ENCODE measurements at regions not wholly inside any gene's neighbourhood (a gene's known extent, or its start where the extent isn't known, plus 50 kb on each side); places are given as distances from the start of the nearest gene placed in this dataset.

DNA sequence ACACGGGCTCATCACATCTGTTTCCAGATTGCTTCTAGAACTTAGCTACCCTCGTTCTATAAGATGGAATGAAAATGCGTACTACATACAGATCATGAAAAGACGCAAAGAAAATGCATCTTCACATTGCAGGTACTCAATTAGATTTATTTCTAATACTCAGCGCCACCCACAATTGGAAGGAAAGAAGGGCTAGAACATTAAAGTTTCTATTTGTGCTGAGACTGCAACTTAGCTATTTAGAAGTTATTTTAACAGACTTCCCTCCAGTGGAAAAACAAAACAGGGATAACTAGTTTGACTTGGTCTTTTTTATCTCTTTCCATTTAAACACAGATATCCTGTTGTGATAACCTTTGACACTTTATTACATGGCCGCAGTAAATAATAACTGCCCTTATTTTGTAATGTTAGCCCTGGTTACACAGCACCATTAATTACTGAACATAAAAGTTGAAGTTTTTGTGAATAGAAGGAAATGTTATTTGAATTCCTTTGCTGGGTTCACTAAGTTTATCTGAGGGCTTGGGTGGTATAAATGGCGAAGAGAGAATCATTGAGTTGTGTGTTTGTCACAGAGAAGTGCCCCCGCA is 86.9 kb upstream of the SLC25A26 start:
- TF ChIP-seq ZBTB11 (CRISPR knock-in tag; IDR thresholded peaks at IDR 0.05): no peak
- TF ChIP-seq ZNF274 (IDR thresholded peaks at IDR 0.05; ENCODE audit: insufficient read depth, insufficient read length): no peak

Data from GM12878 (cell line).